Panc1 (cell line): ENCODE measurements at regions not wholly inside any gene's neighbourhood (a gene's known extent, or its start where the extent isn't known, plus 50 kb on each side); places are given as distances from the start of the nearest gene placed in this dataset.

Experiments used
- ATAC-seq: fragments of 200-7000 bp; cut with Tn5 transposase; 2 replicates; pipeline ENCODE4 v1.9.1; 2020; ENCODE audit warnings: mild to moderate bottlenecking, moderate library complexity
- BruUV-seq: library from RNA; stranded (reverse); fragments of 400-500 nt; replicated peaks from 2 replicates; lab custom pipeline; 2021; lab: Mats Ljungman, UMichigan
- CTCF ChIA-PET: fragments of 300-600 bp; sonication (Branson Sonifier 250); formaldehyde crosslinking; loops from one replicate; lab custom pipeline; 2022; ENCODE audit warnings: antibody characterized with exemption; lab: Charles Lee
- POLR2A ChIA-PET: fragments of 300-600 bp; sonication (Branson Sonifier 250); formaldehyde crosslinking; loops from one replicate; lab custom pipeline; 2022; ENCODE audit warnings: antibody characterized with exemption; lab: Charles Lee
- DNase-seq: peaks from one replicate; pipeline ENCODE4 v3.0.0-alpha.2; 2010; ENCODE audit warnings: low read depth, low spot score
- H3K27ac ChIP-seq: 2 replicates; pipeline ENCODE4 v1.5.1; 2011; ENCODE audit warnings: mild to moderate bottlenecking, low read length, inconsistent platforms
- H3K27me3 ChIP-seq: fragments of 200-500 bp; sonication (Bioruptor generic); 2 replicates; pipeline ENCODE4 v1.6.0; 2014; ENCODE audit warnings: low read length, inconsistent platforms; ENCODE audit not compliant: control insufficient read depth, insufficient read depth
- H3K36me3 ChIP-seq: fragments of 200-500 bp; sonication (Bioruptor generic); 2 replicates; pipeline ENCODE4 v1.5.1; 2014; ENCODE audit warnings: inconsistent platforms, mild to moderate bottlenecking, low read length, moderate library complexity; ENCODE audit not compliant: control insufficient read depth, insufficient read depth
- H3K4me1 ChIP-seq: 2 replicates; pipeline ENCODE4 v1.5.1; 2011; ENCODE audit warnings: inconsistent platforms, mild to moderate bottlenecking, low read length, moderate library complexity; ENCODE audit not compliant: control insufficient read depth, insufficient read depth
- H3K4me3 ChIP-seq, 2 experiments: 2 replicates each; pipeline ENCODE4 v1.5.1; 2011 to 2012; ENCODE audit warnings: low read depth in 2 of 2, low read length in 2 of 2, mild to moderate bottlenecking in 2 of 2, inconsistent platforms in 1 of 2, moderate library complexity in 1 of 2
- H3K9me3 ChIP-seq: fragments of 200-500 bp; sonication (Bioruptor generic); 2 replicates; pipeline ENCODE4 v1.5.1; 2014; ENCODE audit warnings: low read depth, mild to moderate bottlenecking, inconsistent platforms, low read length, moderate library complexity; ENCODE audit not compliant: control insufficient read depth, insufficient read depth
- POLR2AphosphoS5 ChIP-seq: IDR thresholded peaks from 2 replicates; pipeline ENCODE4 v1.6.1; 2012; ENCODE audit warnings: mild to moderate bottlenecking, low read depth, low read length, moderate library complexity
- REST ChIP-seq, 2 experiments: IDR thresholded peaks; 2 replicates each; pipeline ENCODE4 v1.6.1; 2011 to 2012; ENCODE audit warnings: low read depth in 2 of 2, control low read depth in 1 of 2, low read length in 1 of 2, mild to moderate bottlenecking in 1 of 2, moderate library complexity in 1 of 2; ENCODE audit not compliant: insufficient read depth in 1 of 2
- SIN3A ChIP-seq: IDR thresholded peaks from 2 replicates; pipeline ENCODE4 v1.6.1; 2012; ENCODE audit warnings: low read depth, mild to moderate bottlenecking, low read length, moderate library complexity, borderline replicate concordance; ENCODE audit not compliant: insufficient read depth
- TCF7L2 ChIP-seq: IDR thresholded peaks from 2 replicates; pipeline ENCODE4 v1.6.1; 2011; ENCODE audit warnings: mild to moderate bottlenecking, low read depth, low read length, inconsistent platforms
- in situ Hi-C: cut with HindIII; loops from 2 replicates; pipeline ENCODE4 v1.10.0; 2016; ENCODE audit warnings: low sequenced_read_pairs, low pct_unique_long_range_greater_than_20kb
- intact Hi-C: fragments of 100-400 bp; cut with micrococcal nuclease; formaldehyde crosslinking; loops from one replicate; pipeline ENCODE4 v1.10.0; 2022; ENCODE audit not compliant: unreplicated experiment
- TF ChIP-seq, protein P1 (sequence below): fragments of 450-650 bp; IDR thresholded peaks from 2 replicates; pipeline ENCODE4 v1.5.1; 2017; ENCODE audit warnings: mild to moderate bottlenecking

GRCh38 chr13:80663788-80664187 lies 322.9 kb upstream of the SPRY2 start:
- H3K9me3 ChIP-seq, result no peaks in the 10 kb centered on the region
- CTCF ChIA-PET, result no interaction called here
- H3K27ac ChIP-seq, result no peak overlapping the region
- in situ Hi-C loops, result no loop called here
- POLR2A ChIA-PET, result no interaction called here
- no TSS peak for BruUV-seq
- ATAC-seq (no peak), DNase-seq (no peak)
- intact Hi-C loops, result no loop called here
- no peaks in the 10 kb centered on the region for H3K36me3 ChIP-seq
- TF ChIP-seq TCF7L2, result no peak
- TF ChIP-seq REST (IDR thresholded peaks at IDR 0.05; ENCODE audit: insufficient read depth in 1 of 2, low read depth in 2 of 2, low read length in 1 of 2), result no peak
- H3K4me3 ChIP-seq, result no peak overlapping the region
- no peaks in the 10 kb centered on the region for H3K4me1 ChIP-seq
- no peaks in the 10 kb centered on the region for H3K27me3 ChIP-seq

DNA sequence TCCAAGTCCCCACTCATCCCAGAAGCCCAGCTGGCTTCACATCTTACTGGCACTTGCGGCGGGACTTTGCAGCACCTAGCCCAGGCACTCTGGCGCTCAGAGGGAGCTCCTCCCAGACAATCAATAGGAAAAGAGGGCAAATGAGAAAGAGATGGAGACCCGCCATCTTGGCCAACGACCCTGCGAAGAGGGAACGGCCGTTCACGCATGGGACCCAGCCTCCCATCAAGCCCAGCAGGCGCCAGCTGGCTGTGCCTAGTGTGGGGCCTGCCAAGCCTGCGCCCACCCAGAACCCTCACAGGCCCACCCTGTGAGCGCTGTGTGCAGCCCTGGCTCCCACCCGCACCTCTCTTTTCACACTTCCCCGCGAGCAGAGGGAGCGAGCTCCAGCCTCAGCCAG lies 317.8 kb upstream of the SPRY2 start:
- ChIA-PET CTCF (no interaction called here), POLR2A (no interaction called here)
- Histone ChIP-seq H3K36me3 (no peaks in the 10 kb centered on the region), H3K9me3 (no peaks in the 10 kb centered on the region), H3K4me1 (no peaks in the 10 kb centered on the region), H3K4me3 (no peak overlapping the region), H3K27me3 (no peaks in the 10 kb centered on the region), H3K27ac (no peak overlapping the region)
- no TSS peak for BruUV-seq
- intact Hi-C loops, result no loop called here
- TF ChIP-seq, protein P1, sequence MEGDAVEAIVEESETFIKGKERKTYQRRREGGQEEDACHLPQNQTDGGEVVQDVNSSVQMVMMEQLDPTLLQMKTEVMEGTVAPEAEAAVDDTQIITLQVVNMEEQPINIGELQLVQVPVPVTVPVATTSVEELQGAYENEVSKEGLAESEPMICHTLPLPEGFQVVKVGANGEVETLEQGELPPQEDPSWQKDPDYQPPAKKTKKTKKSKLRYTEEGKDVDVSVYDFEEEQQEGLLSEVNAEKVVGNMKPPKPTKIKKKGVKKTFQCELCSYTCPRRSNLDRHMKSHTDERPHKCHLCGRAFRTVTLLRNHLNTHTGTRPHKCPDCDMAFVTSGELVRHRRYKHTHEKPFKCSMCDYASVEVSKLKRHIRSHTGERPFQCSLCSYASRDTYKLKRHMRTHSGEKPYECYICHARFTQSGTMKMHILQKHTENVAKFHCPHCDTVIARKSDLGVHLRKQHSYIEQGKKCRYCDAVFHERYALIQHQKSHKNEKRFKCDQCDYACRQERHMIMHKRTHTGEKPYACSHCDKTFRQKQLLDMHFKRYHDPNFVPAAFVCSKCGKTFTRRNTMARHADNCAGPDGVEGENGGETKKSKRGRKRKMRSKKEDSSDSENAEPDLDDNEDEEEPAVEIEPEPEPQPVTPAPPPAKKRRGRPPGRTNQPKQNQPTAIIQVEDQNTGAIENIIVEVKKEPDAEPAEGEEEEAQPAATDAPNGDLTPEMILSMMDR, result no peak
- TF ChIP-seq REST (IDR thresholded peaks at IDR 0.05; ENCODE audit: insufficient read depth in 1 of 2, low read depth in 2 of 2, low read length in 1 of 2), result no peak
- TF ChIP-seq POLR2AphosphoS5, result no peak
- no peak for TF ChIP-seq TCF7L2
- no peak for TF ChIP-seq SIN3A
- ATAC-seq, result no peak
- no peak for DNase-seq
- in situ Hi-C loops, result no loop called here
